Suprapubic skin (tissue), 4 donors: ENCODE measurements at regions not wholly inside any gene's neighbourhood (a gene's known extent, or its start where the extent isn't known, plus 50 kb on each side); places are given as distances from the start of the nearest gene placed in this dataset.
"Not testable (repeated sequence)": the region's sequence is repeated elsewhere in the genome, so short reads cannot be mapped to it uniquely, and the experiment has no call there.

ENCODE experiments used
- DNase-seq, 2 donors: peaks; one replicate each; pipeline ENCODE4 v3.0.0-alpha.2; 2019; ENCODE audit warnings: low spot score in 2 of 2
- H3K27ac ChIP-seq: fragments of 200-600 bp; sonication (generic); one replicate; pipeline ENCODE4 v1.5.1; 2019
- H3K27me3 ChIP-seq: fragments of 200-600 bp; sonication (generic); one replicate; pipeline ENCODE4 v1.5.1; 2019
- H3K36me3 ChIP-seq: fragments of 200-600 bp; sonication (generic); one replicate; pipeline ENCODE4 v1.5.1; 2019
- H3K4me1 ChIP-seq: fragments of 200-600 bp; sonication (generic); one replicate; pipeline ENCODE4 v1.5.1; 2019
- H3K4me3 ChIP-seq: fragments of 200-600 bp; sonication (generic); one replicate; pipeline ENCODE4 v1.5.1; 2019; ENCODE audit warnings: mild to moderate bottlenecking
- H3K9me3 ChIP-seq: fragments of 200-600 bp; sonication (generic); one replicate; pipeline ENCODE4 v1.5.1; 2019
- CTCF ChIP-seq, 2 donors: fragments of 200-600 bp in 1 of 2; fragments of 450-650 bp in 1 of 2; sonication (generic) in 1 of 2; IDR thresholded peaks; one replicate each; pipeline ENCODE4 v1.5.1; 2016 to 2019; ENCODE audit warnings: antibody characterized with exemption in 2 of 2, mild to moderate bottlenecking in 1 of 2, moderate library complexity in 1 of 2
- EP300 ChIP-seq: sonication (generic); formaldehyde crosslinking; IDR thresholded peaks from one replicate; pipeline ENCODE4 v1.6.1; 2017; ENCODE audit warnings: antibody characterized with exemption
- POLR2A ChIP-seq, 2 donors: fragments of 450-650 bp; IDR thresholded peaks; one replicate each; pipeline ENCODE4 v1.6.1; 2017; ENCODE audit warnings: antibody characterized with exemption in 2 of 2, mild to moderate bottlenecking in 2 of 2, moderate library complexity in 2 of 2
- POLR2AphosphoS5 ChIP-seq, 3 donors: sonication (generic); formaldehyde crosslinking; IDR thresholded peaks; one replicate each; pipeline ENCODE4 v1.6.1; 2017; ENCODE audit warnings: antibody characterized with exemption in 3 of 3
- WGBS: methylation state at CpG from one replicate; pipeline ENCODE4 v1.1.5; 2018; 5-methylcytosine and 5-hydroxymethylcytosine counted together

- no peaks in the 10 kb centered on the region for H3K9me3 ChIP-seq
- no peak overlapping the region for H3K27ac ChIP-seq
- H3K36me3 ChIP-seq: no peaks in the 10 kb centered on the region
- DNase-seq: no peak
- H3K27me3 ChIP-seq: no peaks in the 10 kb centered on the region
- no peak overlapping the region for H3K4me3 ChIP-seq
- no peak for TF ChIP-seq EP300
- TF ChIP-seq POLR2A (IDR thresholded peaks at IDR 0.05): no peak
- no peak for TF ChIP-seq POLR2AphosphoS5 (IDR thresholded peaks at IDR 0.05)
- peaks cover 4% of the 10 kb centered on the region for H3K4me1 ChIP-seq
- WGBS: 60% methylated on average over 1 of the region's 1 CpG
Measured at GRCh38 chr5:145521523-145521922, 313.6 kb downstream of the PRELID2 start.

GRCh38 chr5:145521066-145521465 lies 314.1 kb downstream of the PRELID2 start:
- whole genome bisulfite sequencing: 41% methylated on average over 3 of the region's 3 CpGs
- H3K4me3 ChIP-seq: no peak overlapping the region
- H3K27me3 ChIP-seq: no peaks in the 10 kb centered on the region
- DNase-seq: no peak
- peaks cover 4% of the 10 kb centered on the region for H3K4me1 ChIP-seq
- no peak overlapping the region for H3K27ac ChIP-seq
- no peaks in the 10 kb centered on the region for H3K36me3 ChIP-seq
- TF ChIP-seq EP300: no peak
- H3K9me3 ChIP-seq: peaks cover 2% of the 10 kb centered on the region

DNA sequence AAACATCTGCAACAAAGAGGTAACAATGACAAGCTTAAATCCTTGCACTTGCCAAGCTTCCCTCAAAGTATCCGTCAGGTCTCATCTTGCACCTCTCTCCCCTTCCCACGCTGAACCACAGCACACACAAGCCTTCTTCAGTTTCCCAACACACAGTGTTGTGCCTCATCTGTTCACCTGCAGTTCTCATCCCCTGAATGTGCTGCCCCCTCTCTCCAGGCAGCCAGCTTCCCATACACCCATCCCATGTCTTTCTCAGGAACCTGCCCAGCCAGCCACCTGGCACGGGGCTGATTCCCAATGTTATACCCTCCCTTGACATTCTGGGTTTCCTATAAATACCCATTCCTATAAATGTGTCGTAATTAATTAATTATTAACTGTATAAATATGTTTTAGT lies 314.8 kb downstream of the PRELID2 start:
- H3K36me3 ChIP-seq: no peaks in the 10 kb centered on the region
- H3K27me3 ChIP-seq: no peaks in the 10 kb centered on the region
- H3K4me1 ChIP-seq: peaks cover 4% of the 10 kb centered on the region
- no peak overlapping the region for H3K27ac ChIP-seq
- H3K4me3 ChIP-seq: no peak overlapping the region
- no peak for TF ChIP-seq POLR2AphosphoS5 (IDR thresholded peaks at IDR 0.05)
- no peak for TF ChIP-seq CTCF (IDR thresholded peaks at IDR 0.05)
- no peak for TF ChIP-seq EP300
- no peak for TF ChIP-seq POLR2A (IDR thresholded peaks at IDR 0.05)
- no peak for DNase-seq
- H3K9me3 ChIP-seq: peaks cover 4% of the 10 kb centered on the region
- 41% methylated on average over 4 of the region's 4 CpGs for WGBS

DNA sequence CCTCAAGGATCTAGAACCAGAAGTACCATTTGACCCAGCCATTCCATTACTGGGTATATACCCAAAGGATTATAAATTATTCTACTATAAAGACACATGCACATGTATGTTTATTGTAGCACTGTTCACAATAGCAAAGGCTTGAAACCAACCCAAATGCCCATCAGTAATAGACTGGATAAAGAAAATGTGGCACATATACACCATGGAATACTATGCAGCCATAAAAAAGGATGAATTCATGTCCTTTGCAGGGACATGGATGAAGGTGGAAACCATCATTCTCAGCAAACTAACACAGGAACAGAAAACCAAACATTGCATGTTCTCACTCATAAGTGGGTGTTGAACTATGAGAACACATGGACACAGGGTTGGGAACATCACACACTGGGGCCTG lies 317.6 kb downstream of the PRELID2 start:
- H3K4me1 ChIP-seq, H3K27me3 ChIP-seq, H3K27ac ChIP-seq, H3K4me3 ChIP-seq, H3K9me3 ChIP-seq, DNase-seq, H3K36me3 ChIP-seq: not testable (repeated sequence)

DNA sequence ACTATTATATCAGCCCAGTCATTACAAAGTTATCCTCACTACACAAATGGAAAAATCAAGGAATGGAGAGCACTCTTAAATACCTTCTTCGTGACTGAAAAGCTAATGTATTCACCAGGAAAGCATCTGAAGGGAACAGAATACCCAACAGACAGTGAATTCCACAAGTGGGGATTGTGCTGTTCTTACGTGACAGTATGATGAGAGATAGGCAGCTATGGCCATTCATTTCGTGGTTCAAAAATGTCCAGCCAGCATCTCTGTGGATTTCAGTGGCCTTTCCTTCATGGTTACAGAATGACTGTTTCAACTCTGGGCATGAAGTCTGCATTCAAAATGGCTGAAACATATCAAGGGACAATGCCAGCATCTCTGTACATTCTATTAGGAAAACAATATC lies 323.8 kb downstream of the PRELID2 start:
- WGBS: 94% methylated on average over 3 of the region's 3 CpGs

DNA sequence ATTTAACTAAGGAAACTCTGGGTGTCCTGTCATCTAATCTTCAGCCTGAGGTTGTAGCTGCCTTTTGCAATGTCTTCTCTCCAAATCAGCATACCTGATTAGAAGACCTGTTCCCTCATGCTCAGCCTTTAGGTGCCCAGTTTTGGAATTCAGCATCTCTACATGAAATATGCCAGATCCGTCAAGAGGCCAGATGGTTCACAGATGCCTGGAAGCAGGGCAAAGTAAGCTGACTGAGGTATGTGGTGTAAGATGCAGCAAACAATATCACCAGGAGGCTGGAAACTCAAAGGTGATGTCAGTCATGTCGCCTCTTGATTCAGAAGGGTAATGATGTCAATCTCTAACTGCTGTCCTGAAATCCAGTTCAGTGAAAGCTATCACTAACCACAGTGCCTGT lies 324.4 kb downstream of the PRELID2 start:
- 58% methylated on average over 2 of the region's 2 CpGs for WGBS
- Histone ChIP-seq H3K9me3 (no peaks in the 10 kb centered on the region), H3K4me1 (peaks cover 10% of the 10 kb centered on the region), H3K27me3 (no peaks in the 10 kb centered on the region), H3K36me3 (no peaks in the 10 kb centered on the region), H3K27ac (no peak overlapping the region), H3K4me3 (no peak overlapping the region)
- TF ChIP-seq POLR2A (IDR thresholded peaks at IDR 0.05) (no peak), POLR2AphosphoS5 (IDR thresholded peaks at IDR 0.05) (no peak), CTCF (IDR thresholded peaks at IDR 0.05) (no peak), EP300 (no peak)
- no peak for DNase-seq

More for the DNA sequence above, 323.8 kb downstream of the PRELID2 start:
- Histone ChIP-seq H3K4me3 (no peak overlapping the region), H3K27ac (no peak overlapping the region), H3K9me3 (peaks cover 4% of the 10 kb centered on the region), H3K27me3 (no peaks in the 10 kb centered on the region), H3K4me1 (peaks cover 10% of the 10 kb centered on the region), H3K36me3 (no peaks in the 10 kb centered on the region)
- no peak for DNase-seq
- no peak for TF ChIP-seq CTCF (IDR thresholded peaks at IDR 0.05)
- TF ChIP-seq POLR2A (IDR thresholded peaks at IDR 0.05): no peak
- no peak for TF ChIP-seq POLR2AphosphoS5 (IDR thresholded peaks at IDR 0.05)
- TF ChIP-seq EP300: no peak

- H3K4me3 ChIP-seq: no peak overlapping the region
- WGBS: 60% methylated on average over 1 of the region's 1 CpG
- no peaks in the 10 kb centered on the region for H3K9me3 ChIP-seq
- no peaks in the 10 kb centered on the region for H3K27me3 ChIP-seq
- no peak for DNase-seq
- TF ChIP-seq EP300 (no peak), POLR2AphosphoS5 (IDR thresholded peaks at IDR 0.05) (no peak), POLR2A (IDR thresholded peaks at IDR 0.05) (no peak)
- no peak overlapping the region for H3K27ac ChIP-seq
- peaks cover 10% of the 10 kb centered on the region for H3K4me1 ChIP-seq
- H3K36me3 ChIP-seq: no peaks in the 10 kb centered on the region
Measured at GRCh38 chr5:145510324-145510723, 324.8 kb downstream of the PRELID2 start.
